Islet precursor cell (in vitro differentiated cells): ENCODE measurements at regions not wholly inside any gene's neighbourhood (a gene's known extent, or its start where the extent isn't known, plus 50 kb on each side); places are given as distances from the start of the nearest gene placed in this dataset.
"Not testable (repeated sequence)": the region's sequence is repeated elsewhere in the genome, so short reads cannot be mapped to it uniquely, and the experiment has no call there.

Experiments
- DNase-seq: peaks from one replicate; pipeline ENCODE4 v3.0.0-alpha.2; 2018

DNA sequence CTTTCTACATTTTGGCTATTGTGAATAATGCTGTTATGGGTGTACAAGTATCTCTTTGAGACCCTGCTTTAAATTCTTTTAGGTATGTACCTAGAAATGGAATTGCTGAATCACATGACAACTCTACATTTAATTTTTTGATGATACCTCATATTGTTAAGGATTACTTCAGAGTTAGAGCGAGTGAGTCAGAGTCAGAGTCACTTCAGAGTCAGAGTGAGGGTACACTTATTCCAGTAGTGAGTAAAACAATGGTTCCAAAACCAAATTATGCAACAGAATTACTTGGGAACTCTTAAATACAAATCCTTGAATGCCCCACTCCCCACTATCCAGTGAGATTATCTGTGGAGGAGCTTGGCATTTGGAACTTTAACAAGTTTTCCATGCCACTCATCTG, 50.3 kb upstream of the SNRK start:
- DNase-seq: no peak

DNA sequence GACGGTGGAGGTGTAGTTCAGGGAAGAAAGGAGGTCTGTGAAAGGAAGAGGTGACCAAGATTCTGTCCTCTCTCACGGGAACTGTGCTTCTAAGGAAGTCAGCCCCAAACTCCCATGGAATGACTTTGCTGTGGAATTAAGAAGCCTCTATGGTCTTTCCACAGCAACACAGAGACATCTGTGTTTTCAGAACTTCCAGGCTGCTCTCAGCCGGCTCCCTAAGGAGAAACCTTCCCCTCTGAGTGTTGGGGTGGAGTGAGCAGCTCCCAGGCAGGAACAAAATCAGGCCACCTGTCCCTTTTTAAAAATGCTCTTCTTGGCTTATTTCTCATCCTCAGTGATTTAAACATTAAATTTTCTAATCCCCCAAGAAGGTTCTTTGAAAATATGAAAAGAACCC, 53.3 kb upstream of the SNRK start:
- DNase-seq: no peak

DNA sequence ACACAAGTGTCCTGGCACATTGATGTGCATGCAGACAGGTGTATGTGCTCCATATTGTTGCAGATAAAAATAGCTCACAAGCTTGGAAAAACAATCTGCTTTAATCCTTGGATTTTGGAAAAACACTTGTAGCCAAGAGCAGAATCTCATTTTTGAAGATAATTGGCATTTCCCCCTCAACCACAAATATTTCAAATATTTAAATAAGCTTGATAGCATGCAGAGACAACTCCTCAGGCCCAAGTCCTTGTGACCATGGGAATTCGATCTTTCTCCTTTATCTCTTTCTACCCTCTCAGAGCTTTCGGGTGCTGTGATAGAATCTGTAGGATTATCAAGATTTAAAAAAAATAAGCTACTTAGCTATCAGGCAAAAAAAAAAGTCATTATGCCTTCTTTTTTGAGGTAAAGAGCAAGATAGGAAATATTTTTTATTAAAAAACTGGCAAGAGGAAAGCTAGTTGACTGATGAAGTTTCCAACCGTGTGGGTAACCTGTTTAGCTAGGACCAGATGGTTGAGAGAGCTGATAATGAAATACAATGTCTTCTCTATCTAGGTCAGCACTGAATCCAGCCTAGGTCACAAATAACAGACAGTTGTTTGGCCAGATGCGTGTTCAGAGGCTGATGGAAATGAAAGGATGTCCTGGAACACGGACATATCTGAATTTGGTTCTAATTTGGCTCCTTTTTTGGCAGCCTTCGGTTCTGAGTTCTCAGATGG, 54.9 kb upstream of the SNRK start:
- no peak for DNase-seq

DNA sequence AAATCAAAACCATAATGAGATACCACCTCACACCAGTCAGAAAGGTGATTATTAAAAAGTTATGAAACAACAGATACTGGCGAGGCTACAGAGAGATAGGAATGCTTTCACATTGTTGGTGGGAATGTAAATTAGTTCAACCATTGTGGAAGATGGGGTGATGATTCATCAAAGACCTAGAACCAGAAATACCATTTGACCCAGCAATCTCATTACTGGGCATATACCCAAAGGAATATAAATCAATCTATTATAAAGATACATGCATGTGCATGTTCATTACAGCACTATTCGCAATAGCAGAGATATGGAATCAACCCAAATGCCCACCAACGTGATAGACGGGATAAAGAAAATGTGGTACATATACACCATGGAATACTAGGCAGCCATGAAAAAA, 56.5 kb upstream of the SNRK start:
- not testable (repeated sequence) for DNase-seq

DNA sequence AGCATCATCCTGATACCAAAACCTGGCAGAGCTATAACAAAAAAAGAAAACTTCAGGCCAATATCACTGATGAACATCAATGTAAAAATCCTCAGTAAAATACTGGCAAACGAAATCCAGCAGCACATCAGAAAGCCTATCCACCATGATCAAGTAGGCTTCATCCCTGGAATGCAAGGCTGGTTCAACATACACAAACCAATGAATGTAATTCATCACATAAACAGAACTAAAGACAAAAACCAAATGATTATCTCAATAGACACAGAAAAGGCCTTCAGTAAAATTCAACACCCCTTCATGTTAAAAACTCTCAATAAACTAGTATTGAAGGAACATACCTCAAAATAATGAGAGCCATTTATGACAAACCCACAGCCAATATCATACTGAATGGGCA, 58.7 kb upstream of the SNRK start:
- DNase-seq: not testable (repeated sequence)

DNA sequence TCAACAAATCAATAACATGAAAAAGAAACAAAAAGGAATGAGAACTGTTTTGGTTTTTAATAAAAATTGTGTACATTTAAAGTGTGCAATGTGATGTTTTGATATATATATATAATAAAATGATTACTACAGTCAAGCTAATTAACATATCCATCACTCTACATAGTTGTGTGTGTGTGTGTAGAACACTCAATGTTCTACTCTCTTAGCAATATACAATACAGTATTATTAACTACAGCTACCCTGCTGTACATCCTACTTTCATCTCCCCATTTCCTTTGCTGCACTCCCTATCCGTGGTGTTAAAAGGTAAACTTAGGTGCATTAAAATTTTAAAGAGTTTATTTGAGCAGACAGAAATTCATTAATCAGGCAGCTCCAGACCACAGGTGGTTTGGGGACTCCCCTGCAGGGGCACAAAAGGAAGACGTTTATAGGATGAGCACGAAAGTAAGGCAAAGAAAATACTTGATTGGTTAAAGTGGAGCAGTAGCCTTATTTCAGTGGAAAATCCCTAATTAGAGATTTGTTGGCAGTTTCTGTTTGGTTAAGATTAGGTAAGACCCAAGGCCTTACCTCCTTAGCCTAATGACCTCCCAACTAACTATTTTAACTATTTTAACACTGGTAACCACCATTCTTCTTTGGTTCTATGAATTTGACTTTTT, 61.8 kb upstream of the SNRK start:
- no peak for DNase-seq

DNA sequence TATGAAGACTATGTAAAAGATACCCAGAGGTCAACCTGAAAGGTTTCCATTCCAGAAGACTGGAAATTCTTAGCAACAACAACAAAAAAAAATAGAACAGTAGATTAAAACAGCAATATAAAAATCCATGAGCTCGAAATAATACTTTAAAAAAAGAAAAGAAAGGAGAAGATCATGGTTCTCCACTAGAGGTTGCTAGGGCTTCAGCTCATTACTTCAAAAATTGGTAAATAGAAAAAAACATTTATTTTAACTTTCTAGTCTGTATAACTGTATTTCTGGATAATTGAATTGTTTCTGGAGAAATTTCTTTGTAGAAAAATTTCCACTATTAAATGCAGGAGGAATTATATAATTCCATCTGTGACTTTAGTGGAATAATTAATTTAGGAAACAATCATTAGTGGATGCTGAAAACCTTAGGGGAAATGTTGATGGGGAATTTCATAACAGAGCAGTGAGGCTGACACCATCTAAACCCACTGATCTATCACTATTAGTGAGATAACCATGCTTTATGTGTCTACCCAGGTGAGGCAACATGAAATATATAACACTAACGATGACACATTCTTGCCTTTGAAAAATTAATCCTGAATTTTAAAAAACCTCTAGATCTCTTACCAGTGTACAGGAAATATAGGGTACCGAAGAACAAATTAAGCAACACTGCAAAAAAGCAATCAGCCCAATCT, 62.5 kb upstream of the SNRK start:
- DNase-seq: no peak

DNA sequence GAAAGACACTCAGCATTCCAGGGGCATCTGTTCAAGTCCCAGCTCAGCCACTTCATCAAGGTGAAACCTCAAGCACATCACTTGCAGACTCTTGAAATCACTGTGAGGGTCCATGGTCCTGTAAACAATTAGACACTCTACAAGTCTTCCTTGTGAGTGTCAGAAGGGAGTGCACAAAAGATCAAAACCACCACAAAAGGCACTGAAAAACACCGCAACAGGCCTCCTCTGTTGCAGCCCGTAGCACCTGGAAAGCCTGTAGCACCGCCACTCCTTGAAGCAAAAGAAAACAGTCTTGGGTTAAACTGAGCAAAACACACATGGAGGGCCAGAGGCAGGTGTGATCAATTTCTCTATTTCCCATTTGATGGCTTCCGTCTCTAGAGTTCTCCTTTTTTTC, 63.8 kb upstream of the SNRK start:
- no peak for DNase-seq

DNA sequence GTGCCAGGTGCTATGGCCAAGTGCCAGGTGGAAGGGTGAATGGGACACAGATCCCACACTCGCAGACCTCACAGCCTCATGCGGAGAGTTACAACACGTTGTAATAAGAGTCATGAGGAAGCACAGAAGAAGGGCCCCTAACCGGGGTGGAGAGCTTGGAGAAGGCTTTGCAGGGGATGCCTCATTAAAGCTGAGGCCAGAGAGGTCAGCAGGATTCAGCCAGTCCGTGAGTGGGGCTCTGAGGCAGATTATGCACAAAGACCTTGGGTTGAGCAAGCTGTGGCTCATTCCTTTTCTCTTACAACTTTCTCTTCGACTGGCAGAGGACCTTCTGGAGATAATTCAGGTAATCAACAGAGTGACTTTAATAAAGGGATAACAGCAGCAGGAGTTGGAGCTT, 65.3 kb upstream of the SNRK start:
- DNase-seq: no peak

DNA sequence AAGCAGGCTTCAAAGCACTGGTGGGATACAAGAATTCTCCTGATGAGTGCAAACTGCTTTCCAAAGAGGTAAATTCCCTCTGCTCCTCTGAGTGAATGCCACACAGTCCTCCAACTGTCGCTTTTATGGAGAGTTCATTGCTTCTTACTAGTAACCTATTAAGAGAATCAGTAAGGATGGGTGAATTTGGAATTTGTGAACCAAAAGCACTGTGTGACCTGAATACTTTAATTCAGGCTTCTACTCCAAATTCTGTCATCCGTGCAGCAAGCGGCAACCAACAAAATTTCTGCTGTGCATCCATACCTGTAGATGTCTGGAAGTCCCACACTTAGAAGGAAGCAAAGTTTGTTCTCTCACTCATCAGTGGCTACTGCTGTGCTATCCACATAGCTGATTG, 66.7 kb upstream of the SNRK start:
- no peak for DNase-seq

DNA sequence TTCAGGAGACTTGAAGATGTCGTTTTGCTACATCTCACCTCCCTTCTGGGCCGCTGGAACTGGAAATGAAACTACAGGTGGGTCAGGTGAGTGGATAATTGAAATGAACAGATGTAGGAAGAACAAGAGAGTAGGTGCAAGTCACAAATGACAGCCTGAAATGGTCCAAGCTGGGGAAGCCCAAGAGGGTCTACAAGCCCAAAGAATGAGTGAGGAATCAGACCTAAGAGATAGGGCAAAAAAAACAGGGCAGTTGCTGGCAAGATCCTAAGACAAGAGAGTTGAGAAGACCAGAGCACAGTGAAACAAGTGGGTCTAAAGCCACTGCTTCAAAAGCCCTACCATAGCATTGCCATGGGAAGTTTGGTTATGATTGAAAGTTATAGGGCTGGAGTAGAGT, 67.4 kb upstream of the SNRK start:
- no peak for DNase-seq

DNA sequence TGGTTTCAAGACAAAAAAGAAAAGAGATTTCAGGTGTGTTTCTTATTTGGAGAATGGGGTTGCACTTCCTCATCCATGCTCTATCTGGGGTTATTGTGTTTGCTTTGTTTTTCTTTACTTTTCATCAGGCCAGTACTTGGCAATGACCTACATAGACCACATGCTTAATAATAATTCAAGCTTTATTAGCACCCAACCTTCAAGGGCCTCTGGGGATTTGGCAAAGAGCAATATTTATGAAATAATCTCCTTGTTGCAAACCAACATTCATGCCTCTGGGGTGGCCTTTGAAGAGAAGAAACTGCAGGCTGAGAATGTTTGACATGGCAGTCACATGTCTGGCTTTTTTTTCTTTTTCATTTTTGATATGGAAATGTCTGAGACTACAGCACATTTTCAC, 68.2 kb upstream of the SNRK start:
- DNase-seq: no peak

DNA sequence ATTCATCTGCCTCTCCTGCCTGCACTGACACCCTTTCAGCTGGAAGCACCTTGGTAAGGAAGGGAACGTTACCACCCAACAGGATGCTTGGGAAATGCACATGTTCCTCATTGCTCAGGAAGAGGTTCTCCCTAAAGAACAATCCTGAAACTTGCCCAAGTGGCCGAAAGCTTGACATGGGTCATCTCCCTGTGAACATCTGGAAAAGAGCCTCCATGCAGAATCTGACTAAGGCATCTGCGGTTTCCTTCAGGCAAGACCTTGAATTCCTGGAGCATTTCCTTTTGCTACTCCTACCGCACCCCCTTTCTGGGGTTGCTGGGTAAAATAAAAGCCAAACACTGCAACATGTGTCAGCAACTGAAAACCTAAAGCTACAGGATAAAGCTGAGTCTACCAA, 68.7 kb upstream of the SNRK start:
- no peak for DNase-seq

DNA sequence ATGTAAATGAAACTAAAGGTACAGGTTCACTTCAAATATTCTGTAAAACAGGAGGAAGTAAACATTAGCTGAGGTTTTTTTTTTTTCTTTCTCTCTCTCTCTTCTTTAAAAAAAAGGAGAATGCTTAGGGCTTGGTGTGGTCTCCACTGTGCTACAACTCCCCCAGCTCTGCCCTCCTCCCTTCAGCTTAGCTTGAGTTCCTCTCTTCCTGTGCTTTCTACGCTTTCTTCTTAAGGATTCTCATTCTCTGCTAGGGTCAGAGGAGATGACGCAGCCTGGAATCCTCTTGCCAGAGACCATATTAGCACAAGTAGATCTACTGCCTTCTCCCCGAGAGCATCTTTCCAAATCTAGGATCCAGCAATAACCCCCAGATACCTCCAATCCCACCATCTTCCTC, 69.1 kb upstream of the SNRK start:
- no peak for DNase-seq

DNA sequence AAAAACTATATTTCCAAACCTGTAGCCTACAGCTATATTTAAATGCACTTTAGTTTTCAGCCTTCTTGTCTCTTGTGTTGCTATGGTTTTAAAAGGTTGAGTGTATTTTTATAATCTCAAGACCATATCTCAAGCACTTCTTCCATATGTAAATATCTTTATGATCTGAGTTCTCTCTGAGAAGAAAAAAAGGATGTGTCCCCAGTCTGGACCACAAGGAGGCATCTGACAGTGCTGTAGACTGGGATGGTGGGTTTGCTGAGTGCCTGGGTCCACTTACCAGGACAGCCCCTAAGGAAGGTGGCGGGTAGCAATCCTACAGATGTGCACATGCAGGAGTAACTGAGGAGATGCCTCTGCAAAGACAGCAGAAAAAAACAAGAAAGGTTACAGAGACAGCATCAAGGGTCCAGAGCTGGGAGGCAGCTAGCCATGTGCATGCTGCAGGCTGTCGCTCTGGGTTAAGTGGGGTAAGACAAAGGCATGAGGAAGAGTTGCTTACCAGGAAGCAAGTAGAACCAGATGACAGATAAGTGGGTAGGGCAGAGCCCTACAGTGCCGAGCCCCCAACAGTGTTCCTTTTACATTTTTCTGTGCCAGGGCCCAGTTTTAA, 70.6 kb upstream of the SNRK start:
- no peak for DNase-seq

DNA sequence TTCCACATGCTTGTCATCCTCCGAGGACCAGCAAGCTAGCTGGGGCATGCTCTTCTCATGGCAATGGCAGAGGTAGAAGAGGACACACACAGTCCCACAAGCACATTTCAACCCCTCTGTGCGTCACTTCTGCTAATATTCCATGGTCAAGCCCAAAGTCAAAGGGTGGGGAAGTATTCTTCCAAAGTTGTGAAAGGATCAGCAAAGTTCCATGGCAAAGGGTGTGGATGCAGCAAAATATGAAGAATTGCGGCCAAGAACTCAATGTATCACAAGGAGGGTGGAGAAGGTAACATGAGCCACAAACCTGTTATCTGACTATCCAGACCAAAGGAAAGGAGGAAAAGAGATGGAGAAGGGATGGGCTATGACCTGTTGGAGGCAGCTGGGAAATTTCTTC, 71.2 kb upstream of the SNRK start:
- no peak for DNase-seq

DNA sequence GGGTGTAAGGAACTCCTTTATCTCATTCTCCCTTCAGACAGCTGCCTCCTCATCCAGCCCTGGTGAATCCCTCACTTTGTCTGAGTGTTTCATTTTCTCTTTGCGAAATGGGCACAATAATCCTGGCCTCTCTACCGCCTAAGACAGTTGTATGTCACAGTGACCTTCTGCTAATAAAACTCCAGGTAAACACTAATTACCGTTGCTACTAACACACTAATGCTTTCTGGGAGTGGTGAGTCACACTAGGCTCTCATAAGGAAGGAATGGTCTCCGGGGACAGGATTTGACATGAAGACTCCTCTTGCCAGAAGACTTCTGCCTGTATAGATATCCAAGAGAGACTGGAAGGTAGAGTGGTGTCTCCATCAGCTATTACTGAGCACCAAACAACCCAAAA, 71.7 kb upstream of the SNRK start:
- DNase-seq: peak; percentile 67

DNA sequence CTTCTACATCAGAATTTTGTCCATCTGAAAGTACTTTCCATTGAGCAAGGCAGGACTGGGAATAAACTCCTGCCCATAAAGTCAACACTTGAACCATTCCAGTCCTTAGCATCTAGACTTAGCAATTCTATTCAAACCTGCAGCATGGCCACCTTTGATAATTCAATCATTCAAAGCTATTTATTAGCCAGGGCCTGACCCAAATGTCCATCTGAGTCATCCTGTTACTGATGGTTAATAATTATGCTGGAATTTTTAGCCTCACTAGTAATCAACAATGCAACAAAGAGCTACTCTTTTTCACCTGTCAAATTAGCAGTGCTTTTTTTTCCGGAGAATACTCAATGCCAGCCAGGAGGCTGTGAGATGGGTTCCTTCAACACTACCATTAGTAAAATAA, 72.7 kb upstream of the SNRK start:
- no peak for DNase-seq

DNA sequence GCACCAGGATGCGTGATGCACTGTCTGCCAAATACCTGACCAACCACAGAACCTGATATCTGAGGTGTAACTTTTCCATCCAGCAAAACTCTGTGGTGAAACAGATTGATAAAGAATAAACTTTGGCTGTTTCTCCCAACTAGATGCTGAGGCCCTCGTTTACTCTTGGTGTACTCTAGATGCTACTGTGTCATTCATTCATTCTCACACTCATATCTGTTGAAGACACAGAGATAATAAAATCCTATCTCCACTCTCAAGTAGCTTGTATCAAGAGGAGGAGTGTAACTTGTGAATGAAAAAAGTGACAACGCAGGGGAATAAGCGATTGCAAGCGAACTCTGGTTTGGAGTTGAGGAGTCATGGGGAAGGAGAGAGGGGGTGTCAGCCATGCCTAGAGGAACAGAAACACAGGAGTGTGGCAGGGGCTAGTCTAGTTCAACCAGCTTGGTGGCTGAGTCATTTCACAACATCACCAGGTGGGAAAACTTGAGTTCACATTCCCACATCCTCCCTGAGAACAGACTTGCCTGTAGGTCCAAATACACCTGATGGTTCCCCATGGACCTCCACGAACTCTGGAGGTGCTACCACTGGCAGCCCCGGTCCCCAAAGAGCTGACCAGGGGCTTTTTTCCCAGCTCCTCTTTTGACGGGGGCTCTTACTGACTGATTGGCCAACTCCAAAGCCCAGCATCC, 73.3 kb upstream of the SNRK start:
- peak; percentile 58 for DNase-seq

DNA sequence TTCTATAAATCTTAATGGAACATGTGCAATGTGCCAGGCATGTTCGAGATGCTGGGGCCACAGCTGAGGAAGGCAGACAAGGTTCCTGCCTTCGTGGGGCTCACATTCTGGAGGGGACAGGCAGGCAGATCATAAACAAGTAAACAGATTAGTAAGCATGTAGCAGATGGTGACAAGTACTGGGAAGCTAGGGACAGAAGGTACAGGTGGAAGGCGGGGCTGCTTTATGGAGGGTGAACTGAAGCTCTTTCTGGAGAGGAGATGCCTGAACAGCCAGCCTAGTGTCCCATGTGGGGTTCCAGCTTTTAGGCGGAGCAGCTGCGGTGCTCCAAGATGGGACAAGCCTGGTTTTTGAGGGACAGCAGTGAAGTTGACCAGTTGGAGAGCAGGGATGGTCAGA, 74.7 kb upstream of the SNRK start:
- DNase-seq: peak; percentile 22

DNA sequence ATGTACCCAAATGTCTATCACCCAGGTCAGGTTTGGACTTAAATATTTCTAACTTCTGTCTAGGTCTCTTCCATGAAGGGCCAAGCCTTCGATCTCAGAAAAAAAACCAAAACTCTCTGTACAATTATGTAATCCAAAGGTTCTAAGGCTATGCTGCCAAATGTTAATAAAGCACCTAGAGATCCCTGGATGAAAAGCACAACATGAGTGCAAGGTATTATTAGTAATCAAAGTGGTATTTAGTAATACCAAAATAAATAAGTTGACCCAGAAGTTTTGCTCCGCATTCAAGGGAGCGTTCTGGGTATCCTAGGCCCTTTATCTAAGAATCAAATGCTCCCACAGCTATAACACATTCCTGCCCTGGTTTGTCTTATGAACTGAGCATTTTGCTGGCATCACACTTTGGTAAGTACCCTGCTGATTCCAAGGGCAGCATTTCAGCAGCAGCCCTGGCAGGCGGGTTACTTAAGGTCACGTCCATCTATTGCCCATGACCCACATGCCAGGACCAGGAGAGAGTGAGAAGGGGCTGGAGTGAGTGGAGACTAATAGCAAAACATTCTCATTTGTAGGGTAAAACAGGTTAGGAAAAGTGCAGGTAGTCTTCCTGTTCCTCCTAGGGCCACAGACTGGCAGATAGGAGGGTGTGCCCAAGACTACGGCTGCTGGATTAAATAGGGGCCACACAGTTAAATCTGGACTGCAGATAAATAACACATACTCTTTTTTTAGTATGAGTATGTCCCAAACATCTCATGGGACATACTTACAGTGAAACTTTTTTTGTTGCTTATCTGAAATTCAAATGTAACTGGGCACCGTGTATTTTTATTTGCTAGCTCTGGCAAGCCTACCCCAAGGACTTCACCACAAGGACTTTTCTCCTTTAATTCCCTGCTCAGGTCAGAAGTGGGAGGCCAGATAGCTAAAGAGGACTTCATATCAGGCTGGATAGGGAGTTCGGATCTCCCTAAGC, 76.0 kb upstream of the SNRK start:
- no peak for DNase-seq

DNA sequence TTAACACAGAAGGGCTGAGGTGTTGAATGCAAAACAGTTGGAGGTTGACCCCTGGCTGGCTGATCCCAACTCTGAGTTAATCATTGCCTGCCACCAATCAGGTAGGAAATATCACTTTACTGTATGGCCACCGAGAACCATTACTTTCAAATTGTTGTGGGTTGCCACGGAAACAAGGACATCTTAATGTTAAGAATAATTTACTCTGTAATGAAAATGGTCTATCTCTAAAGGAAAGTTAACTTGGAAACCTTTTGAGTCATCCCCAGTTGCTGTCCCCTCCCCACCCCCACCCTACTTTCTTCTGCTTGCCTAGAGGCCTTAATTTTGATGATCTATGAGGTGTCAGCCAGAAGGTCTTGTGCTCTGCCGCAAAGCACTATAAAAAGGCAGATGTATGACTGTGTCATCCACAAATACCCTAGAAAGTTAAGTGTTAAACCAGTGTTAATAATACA, 78.7 kb upstream of the SNRK start:
- DNase-seq: no peak
